ENCODE measurements at regions not wholly inside any gene's neighbourhood (a gene's known extent, or its start where the extent isn't known, plus 50 kb on each side); places are given as distances from the start of the nearest gene placed in this dataset.
A peak's percentile ranks its signal among the peaks of the same experiment; 100 is the strongest.

DNA sequence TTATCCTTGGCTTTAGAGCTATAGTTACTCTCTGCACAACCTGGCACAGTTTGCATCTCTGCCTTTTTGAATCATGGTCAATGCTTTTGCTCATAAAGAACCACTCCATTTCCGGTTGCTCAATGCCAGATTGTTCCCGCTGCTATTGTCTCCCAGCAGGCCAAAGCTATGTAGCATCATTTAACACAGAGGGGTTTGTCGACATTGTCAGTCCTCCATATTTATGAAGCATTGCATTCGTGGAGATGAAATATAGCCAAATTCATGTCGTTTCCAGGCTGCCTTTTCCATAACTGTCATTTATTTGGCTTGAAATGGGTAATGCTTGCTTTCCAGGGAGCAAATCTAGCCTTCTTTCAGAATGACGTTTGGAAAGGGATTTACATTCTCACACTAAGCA lies 598.8 kb downstream of the EPHA7 start:
- ChIA-PET POLR2A (no interaction called here), CTCF (no interaction called here)
- Mint-ChIP-seq H3K4me1 (no peaks in the 10 kb centered on the region), H3K36me3 (ENCODE audit: low read depth) (no peaks in the 10 kb centered on the region), H3K27me3 (no peaks in the 10 kb centered on the region), H3K27ac (no peak overlapping the region), H3K4me3 (no peak overlapping the region), H3K9me3 (no peaks in the 10 kb centered on the region)
- DNase-seq: no peak

- POLR2A ChIA-PET: no interaction called here
- Mint-ChIP-seq H3K9me3 (no peaks in the 10 kb centered on the region), H3K4me1 (no peaks in the 10 kb centered on the region), H3K4me3 (no peak overlapping the region), H3K27ac (no peak overlapping the region), H3K36me3 (ENCODE audit: low read depth) (no peaks in the 10 kb centered on the region), H3K27me3 (no peaks in the 10 kb centered on the region)
- CTCF ChIA-PET: no interaction called here
- DNase-seq: peak; percentile 7
These were observed 608.4 kb downstream of the EPHA7 start for GRCh38 chr6:92810913-92811312.

DNA sequence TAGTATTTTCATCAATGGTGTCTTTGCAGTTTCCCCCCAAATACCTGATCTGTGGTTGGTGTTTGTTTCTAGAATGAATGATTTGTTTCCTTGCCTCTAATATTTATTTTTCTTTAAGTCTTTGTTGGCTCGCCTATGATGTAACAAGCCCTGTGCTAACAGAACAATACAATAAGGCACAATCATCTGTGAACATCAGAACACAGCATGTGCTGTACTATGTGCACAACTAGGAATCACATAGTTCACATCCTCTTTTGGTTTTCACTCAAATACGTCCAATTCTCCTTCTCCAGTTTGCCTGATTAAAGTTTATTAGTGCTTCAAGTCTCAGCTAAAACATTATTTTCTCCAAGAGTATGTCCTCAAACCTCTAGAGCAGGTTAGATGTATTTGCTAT lies 613.1 kb downstream of the EPHA7 start:
- CTCF ChIA-PET: no interaction called here
- H3K4me1 Mint-ChIP-seq: no peaks in the 10 kb centered on the region
- POLR2A ChIA-PET: no interaction called here

DNA sequence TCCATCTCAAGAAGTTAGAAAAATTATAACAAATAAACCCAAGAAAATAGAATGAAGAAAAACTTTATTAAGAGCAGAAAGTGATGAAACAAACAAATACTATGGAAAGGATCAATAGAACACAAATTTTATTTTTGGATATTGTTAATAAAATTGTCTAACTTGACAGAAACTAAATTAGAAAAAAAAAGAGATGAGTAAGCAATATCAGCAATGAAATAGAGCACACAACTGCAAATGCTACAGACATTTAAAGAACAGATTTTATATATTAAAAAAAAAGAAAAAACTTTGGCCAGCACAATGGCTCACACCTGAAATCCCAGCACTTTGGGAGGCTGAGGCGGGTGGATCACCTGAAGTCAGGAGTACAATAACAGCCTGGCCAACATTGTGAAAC lies 628.0 kb downstream of the EPHA7 start:
- Mint-ChIP-seq H3K27me3 (no peaks in the 10 kb centered on the region), H3K4me3 (no peak overlapping the region), H3K27ac (no peak overlapping the region), H3K36me3 (ENCODE audit: low read depth) (no peaks in the 10 kb centered on the region), H3K4me1 (no peaks in the 10 kb centered on the region), H3K9me3 (peaks cover 6% of the 10 kb centered on the region)
- POLR2A ChIA-PET: no interaction called here
- CTCF ChIA-PET: no interaction called here
- no peak for DNase-seq

More for the DNA sequence above, 613.1 kb downstream of the EPHA7 start:
- H3K36me3 Mint-ChIP-seq (ENCODE audit: low read depth): no peaks in the 10 kb centered on the region
- no peak overlapping the region for H3K4me3 Mint-ChIP-seq
- no peaks in the 10 kb centered on the region for H3K27me3 Mint-ChIP-seq
- H3K27ac Mint-ChIP-seq: no peak overlapping the region
- no peaks in the 10 kb centered on the region for H3K9me3 Mint-ChIP-seq
- no peak for DNase-seq

DNA sequence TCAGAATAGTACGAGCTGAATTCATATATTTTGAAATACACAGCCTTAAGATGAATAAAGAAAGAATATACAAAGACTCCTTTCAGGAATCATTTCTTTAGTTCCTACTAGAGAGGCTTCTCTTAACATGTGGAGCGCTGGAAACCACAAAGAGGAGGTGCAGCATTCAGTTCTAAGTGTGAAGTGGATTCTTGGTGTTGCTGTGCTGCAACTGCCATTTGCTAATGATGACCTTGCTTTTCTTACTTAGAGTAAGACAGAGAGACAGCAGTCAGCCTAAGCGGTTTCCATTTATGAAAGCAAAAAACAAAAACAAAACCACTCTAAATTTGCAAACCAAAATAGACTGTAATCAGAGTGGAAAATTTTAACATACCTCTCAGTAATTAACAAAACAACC lies 629.0 kb downstream of the EPHA7 start:
- Mint-ChIP-seq H3K36me3 (ENCODE audit: low read depth) (no peaks in the 10 kb centered on the region), H3K4me3 (no peak overlapping the region), H3K27ac (no peak overlapping the region), H3K9me3 (peaks cover 6% of the 10 kb centered on the region), H3K27me3 (no peaks in the 10 kb centered on the region), H3K4me1 (no peaks in the 10 kb centered on the region)
- DNase-seq: no peak
- POLR2A ChIA-PET: no interaction called here
- CTCF ChIA-PET: interaction anchor here (0.7 kb wide), 2 partner anchors 283 to 1848 kb away, joined by 3 read pairs; no protein-coding TSS in a partner anchor

- Mint-ChIP-seq H3K27me3 (no peaks in the 10 kb centered on the region), H3K36me3 (ENCODE audit: low read depth) (no peaks in the 10 kb centered on the region), H3K4me3 (no peak overlapping the region), H3K27ac (no peak overlapping the region), H3K4me1 (no peaks in the 10 kb centered on the region), H3K9me3 (peaks cover 6% of the 10 kb centered on the region)
- DNase-seq: no peak
- POLR2A ChIA-PET: no interaction called here
- CTCF ChIA-PET: no interaction called here
These were observed 635.1 kb downstream of the EPHA7 start for GRCh38 chr6:92784235-92784634.

- Mint-ChIP-seq H3K4me1 (no peaks in the 10 kb centered on the region), H3K4me3 (no peak overlapping the region), H3K27me3 (no peaks in the 10 kb centered on the region), H3K36me3 (ENCODE audit: low read depth) (no peaks in the 10 kb centered on the region), H3K9me3 (no peaks in the 10 kb centered on the region), H3K27ac (no peak overlapping the region)
- no peak for DNase-seq
- CTCF ChIA-PET: no interaction called here
- POLR2A ChIA-PET: no interaction called here
These were observed 639.6 kb downstream of the EPHA7 start for GRCh38 chr6:92779746-92780145.

DNA sequence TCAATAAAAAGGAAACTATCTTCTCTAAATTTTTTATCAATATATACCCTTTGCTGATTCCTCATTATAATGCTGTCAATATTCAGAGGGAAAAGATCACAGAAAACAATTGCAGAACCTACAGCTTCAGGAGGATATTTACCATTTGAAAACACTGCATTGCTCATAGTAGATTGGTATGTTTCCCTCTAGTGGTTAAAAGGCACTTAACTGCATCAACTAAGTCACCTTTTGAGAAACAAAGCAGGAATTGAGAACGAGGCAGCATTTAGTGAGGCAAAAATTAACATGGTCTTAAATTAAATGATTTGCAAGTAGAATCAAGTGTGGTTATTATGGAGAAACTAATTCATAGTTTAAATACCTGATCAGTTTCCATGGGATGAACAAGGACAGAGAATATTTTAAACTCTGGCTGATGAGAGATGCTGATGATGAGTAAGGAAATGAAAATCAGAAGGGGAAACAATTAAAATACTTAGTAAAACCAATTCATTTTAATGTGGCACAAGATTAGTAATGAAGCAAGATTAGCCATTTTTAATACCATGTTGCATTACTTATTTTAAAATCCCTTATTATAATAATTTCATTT lies 642.1 kb downstream of the EPHA7 start:
- Mint-ChIP-seq H3K4me1 (no peaks in the 10 kb centered on the region), H3K36me3 (ENCODE audit: low read depth) (no peaks in the 10 kb centered on the region), H3K27me3 (no peaks in the 10 kb centered on the region), H3K4me3 (no peak overlapping the region), H3K9me3 (no peaks in the 10 kb centered on the region), H3K27ac (no peak overlapping the region)
- no peak for DNase-seq
- CTCF ChIA-PET: no interaction called here
- POLR2A ChIA-PET: no interaction called here

GRCh38 chr6:92770540-92770939 lies 648.8 kb downstream of the EPHA7 start:
- Mint-ChIP-seq H3K36me3 (ENCODE audit: low read depth) (no peaks in the 10 kb centered on the region), H3K9me3 (no peaks in the 10 kb centered on the region), H3K27me3 (no peaks in the 10 kb centered on the region), H3K27ac (no peak overlapping the region), H3K4me1 (no peaks in the 10 kb centered on the region), H3K4me3 (no peak overlapping the region)
- no peak for DNase-seq
- POLR2A ChIA-PET: no interaction called here
- CTCF ChIA-PET: no interaction called here

GRCh38 chr6:92767101-92767500 lies 652.3 kb downstream of the EPHA7 start:
- no peak overlapping the region for H3K27ac Mint-ChIP-seq
- CTCF ChIA-PET: no interaction called here
- POLR2A ChIA-PET: no interaction called here
- no peak overlapping the region for H3K4me3 Mint-ChIP-seq
- H3K27me3 Mint-ChIP-seq: no peaks in the 10 kb centered on the region
- H3K36me3 Mint-ChIP-seq (ENCODE audit: low read depth): no peaks in the 10 kb centered on the region
- no peak for DNase-seq
- no peaks in the 10 kb centered on the region for H3K9me3 Mint-ChIP-seq
- no peaks in the 10 kb centered on the region for H3K4me1 Mint-ChIP-seq

DNA sequence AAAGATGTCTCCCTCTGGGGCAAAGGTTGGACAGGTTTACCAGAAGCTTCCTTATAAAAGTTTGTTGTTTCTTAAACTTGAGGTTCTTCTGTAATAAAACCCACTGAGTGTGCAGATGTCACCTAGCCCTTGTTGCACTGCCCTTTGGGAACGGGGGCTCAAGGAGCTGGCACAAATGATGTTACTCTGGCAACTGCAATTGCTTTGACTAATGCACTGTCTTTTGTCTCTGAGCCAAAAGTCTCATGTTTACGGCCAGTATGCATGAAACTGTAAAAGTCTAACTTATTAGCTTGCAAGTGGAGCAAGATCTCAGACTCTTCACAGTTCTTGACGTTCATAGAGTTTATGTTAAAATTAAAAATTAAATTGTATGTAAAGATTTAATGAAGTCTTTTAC lies 655.7 kb downstream of the EPHA7 start:
- H3K9me3 Mint-ChIP-seq: no peaks in the 10 kb centered on the region
- ChIA-PET POLR2A (no interaction called here), CTCF (no interaction called here)
- H3K4me3 Mint-ChIP-seq: no peak overlapping the region
- H3K27me3 Mint-ChIP-seq: no peaks in the 10 kb centered on the region
- no peak overlapping the region for H3K27ac Mint-ChIP-seq
- no peak for DNase-seq
- H3K36me3 Mint-ChIP-seq (ENCODE audit: low read depth): no peaks in the 10 kb centered on the region
- no peaks in the 10 kb centered on the region for H3K4me1 Mint-ChIP-seq

- Mint-ChIP-seq H3K4me3 (no peak overlapping the region), H3K27ac (no peak overlapping the region), H3K9me3 (no peaks in the 10 kb centered on the region), H3K27me3 (no peaks in the 10 kb centered on the region), H3K4me1 (no peaks in the 10 kb centered on the region), H3K36me3 (ENCODE audit: low read depth) (no peaks in the 10 kb centered on the region)
- POLR2A ChIA-PET: no interaction called here
- DNase-seq: no peak
- CTCF ChIA-PET: no interaction called here
These were observed 656.1 kb downstream of the EPHA7 start for GRCh38 chr6:92763274-92763584.

DNA sequence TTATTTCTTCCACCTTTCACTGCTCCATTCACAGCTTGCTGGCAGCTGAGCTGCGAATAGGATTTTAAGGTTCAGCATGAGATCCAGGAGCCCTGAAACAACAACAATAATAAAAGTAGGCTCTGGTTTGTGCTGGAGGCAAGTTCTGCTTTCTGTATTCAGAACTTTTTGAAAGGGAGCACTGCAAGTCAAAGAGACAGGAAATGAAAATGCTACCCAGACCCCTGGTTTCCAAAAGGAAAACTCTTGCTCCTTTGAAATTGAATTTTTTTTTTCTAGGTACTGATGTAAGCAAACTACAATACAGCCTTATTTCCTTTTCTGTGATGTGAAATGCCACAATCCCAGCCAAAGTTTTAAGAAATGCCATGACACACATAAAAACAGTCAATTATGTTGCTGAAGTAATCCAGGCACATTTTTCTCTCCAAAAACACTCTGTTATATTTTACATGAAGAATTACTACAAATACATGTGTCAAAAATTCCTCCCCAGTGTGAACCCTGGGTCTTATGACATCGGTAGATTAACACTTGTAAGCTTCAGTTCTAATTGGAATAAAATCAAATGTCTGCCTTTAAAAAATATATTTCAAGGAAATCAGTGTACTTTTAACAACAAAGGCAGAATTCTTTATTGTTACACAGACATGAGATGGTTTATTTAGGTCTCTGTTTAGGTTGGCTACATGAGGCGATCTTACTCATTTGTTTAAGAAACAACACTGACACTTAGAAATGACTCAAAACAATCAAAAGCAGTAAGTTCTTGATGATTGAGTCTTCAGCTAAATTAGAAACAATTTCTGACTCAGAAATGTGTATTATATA lies 656.7 kb downstream of the EPHA7 start:
- POLR2A ChIA-PET: no interaction called here

DNA sequence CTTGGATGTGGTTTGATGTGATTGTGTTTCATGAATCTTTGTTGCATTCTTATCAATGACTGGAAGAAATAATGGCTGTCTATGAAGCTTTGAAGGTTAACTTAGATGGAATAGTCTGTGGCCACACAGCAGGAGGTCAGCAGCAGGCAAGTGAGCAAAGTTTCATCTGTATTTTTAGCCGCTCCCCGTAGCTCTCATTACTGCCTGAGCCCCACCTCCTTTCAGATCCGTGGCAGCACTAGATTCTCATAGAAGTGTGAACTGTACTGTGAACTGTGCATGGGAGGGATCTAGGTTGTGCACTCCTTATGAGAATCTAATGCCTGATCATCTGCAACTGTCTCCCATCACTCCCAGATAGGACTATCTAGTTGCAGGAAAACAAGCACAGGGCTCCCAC lies 660.2 kb downstream of the EPHA7 start:
- Mint-ChIP-seq H3K36me3 (ENCODE audit: low read depth) (no peaks in the 10 kb centered on the region), H3K4me1 (no peaks in the 10 kb centered on the region), H3K27me3 (no peaks in the 10 kb centered on the region), H3K9me3 (no peaks in the 10 kb centered on the region), H3K4me3 (no peak overlapping the region), H3K27ac (no peak overlapping the region)
- ChIA-PET POLR2A (no interaction called here), CTCF (no interaction called here)
- no peak for DNase-seq

More for the DNA sequence above, 656.7 kb downstream of the EPHA7 start:
- Mint-ChIP-seq H3K27me3 (no peaks in the 10 kb centered on the region), H3K4me3 (no peak overlapping the region), H3K9me3 (no peaks in the 10 kb centered on the region), H3K4me1 (no peaks in the 10 kb centered on the region), H3K27ac (no peak overlapping the region), H3K36me3 (ENCODE audit: low read depth) (no peaks in the 10 kb centered on the region)
- no peak for DNase-seq
- CTCF ChIA-PET: no interaction called here
